ENCODE measurements at regions not wholly inside any gene's neighbourhood (a gene's known extent, or its start where the extent isn't known, plus 50 kb on each side); places are given as distances from the start of the nearest gene placed in this dataset.
A peak's percentile ranks its signal among the peaks of the same experiment; 100 is the strongest.

DNA sequence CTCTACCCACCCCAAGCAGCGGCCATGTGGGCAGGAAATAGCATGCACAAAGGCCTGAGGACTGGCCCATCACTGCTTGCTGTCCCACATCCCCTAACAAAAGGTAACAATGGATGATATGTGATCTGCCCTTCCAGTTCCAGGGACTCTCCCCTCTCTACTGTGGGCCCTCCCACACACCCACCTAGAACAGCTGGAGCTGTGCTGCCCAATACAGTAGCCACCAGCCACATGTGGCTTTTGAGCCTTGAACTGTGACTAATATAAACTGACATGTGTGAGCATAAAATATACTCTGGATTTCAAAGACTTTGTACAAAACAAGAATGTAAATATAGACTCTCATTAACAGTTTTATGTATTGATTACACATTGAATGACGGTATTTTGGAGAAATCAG is 78.1 kb downstream of the C5orf15 start:
- TF ChIP-seq, protein P1, sequence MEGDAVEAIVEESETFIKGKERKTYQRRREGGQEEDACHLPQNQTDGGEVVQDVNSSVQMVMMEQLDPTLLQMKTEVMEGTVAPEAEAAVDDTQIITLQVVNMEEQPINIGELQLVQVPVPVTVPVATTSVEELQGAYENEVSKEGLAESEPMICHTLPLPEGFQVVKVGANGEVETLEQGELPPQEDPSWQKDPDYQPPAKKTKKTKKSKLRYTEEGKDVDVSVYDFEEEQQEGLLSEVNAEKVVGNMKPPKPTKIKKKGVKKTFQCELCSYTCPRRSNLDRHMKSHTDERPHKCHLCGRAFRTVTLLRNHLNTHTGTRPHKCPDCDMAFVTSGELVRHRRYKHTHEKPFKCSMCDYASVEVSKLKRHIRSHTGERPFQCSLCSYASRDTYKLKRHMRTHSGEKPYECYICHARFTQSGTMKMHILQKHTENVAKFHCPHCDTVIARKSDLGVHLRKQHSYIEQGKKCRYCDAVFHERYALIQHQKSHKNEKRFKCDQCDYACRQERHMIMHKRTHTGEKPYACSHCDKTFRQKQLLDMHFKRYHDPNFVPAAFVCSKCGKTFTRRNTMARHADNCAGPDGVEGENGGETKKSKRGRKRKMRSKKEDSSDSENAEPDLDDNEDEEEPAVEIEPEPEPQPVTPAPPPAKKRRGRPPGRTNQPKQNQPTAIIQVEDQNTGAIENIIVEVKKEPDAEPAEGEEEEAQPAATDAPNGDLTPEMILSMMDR (conservative IDR thresholded peaks at IDR 0.05): no peak
- Mint-ChIP-seq H3K4me1 (peaks cover 0 to 3% of the 10 kb centered on the region in 2 experiments; a peak in 1 of 4 replicates), H3K9me3 (no peaks in the 10 kb centered on the region), H3K27ac (peak overlapping the region in 1 of 3 experiments; percentile 50; a peak in 2 of 7 replicates), H3K27me3 (ENCODE audit: low read depth) (peaks cover 1% of the 10 kb centered on the region; the same call in 1 of the 2 replicates), H3K4me3 (no peak overlapping the region), H3K36me3 (ENCODE audit: insufficient read depth in 1 of 3, low read depth in 3 of 3) (no peaks in the 10 kb centered on the region)
- H3K4ac ChIP-seq (ENCODE audit: low read depth, low read length): no peak overlapping the region
- no peak overlapping the region for H3K18ac ChIP-seq (ENCODE audit: insufficient read length, low read depth, low read length)
- no peak overlapping the region for H4K8ac ChIP-seq (replicated peaks; ENCODE audit: insufficient read length, low read depth, low read length)
- H3K4me2 ChIP-seq (ENCODE audit: insufficient read depth, insufficient read length, low read length): no peak overlapping the region
- H4K5ac ChIP-seq (ENCODE audit: insufficient read length, low read depth, low read length): no peak overlapping the region
- H3K56ac ChIP-seq (ENCODE audit: insufficient read length, low read depth, low read length): no peak overlapping the region
- no peak overlapping the region for H2AFZ ChIP-seq (ENCODE audit: low read length)
- no peak overlapping the region for H2AK5ac ChIP-seq (ENCODE audit: insufficient read length, low read length)
- H3K27me3 ChIP-seq (ENCODE audit: insufficient read depth, low read length): no peaks in the 10 kb centered on the region
- no peak overlapping the region for H2BK15ac ChIP-seq (ENCODE audit: low read depth, low read length)
- no peak overlapping the region for H2BK5ac ChIP-seq (ENCODE audit: insufficient read length, low read length)
- no peak overlapping the region for H3T11ph ChIP-seq (ENCODE audit: low read length)
- H3K79me2 ChIP-seq (ENCODE audit: insufficient read depth, low read length): no peaks in the 10 kb centered on the region
- H3K14ac ChIP-seq (ENCODE audit: insufficient read depth, low read length): no peak overlapping the region
- H2BK20ac ChIP-seq (ENCODE audit: low read depth, low read length, poor library complexity, severe bottlenecking): no peak overlapping the region
- no peak overlapping the region for H4K91ac ChIP-seq (ENCODE audit: insufficient read length, low read depth, low read length)
- H4K20me1 ChIP-seq (ENCODE audit: control insufficient read depth, insufficient read depth, insufficient read length): no peaks in the 10 kb centered on the region
- H3K79me1 ChIP-seq (ENCODE audit: insufficient read depth, low read depth, low read length, poor library complexity, severe bottlenecking): no peaks in the 10 kb centered on the region
- H3K9ac ChIP-seq (ENCODE audit: extremely low read depth, insufficient read length, low read length): no peak overlapping the region
- H3K23me2 ChIP-seq (ENCODE audit: insufficient read length, low read depth, low read length, poor library complexity, severe bottlenecking): no peaks in the 10 kb centered on the region
- no CpG with 5 or more reads among the region's 2 CpGs for WGBS (ENCODE audit: extremely low coverage, insufficient read length, low lambda C conversion rate)
- no peak overlapping the region for H3K27ac ChIP-seq (ENCODE audit: insufficient read length, low read depth, low read length)
- no peak overlapping the region for H2BK12ac ChIP-seq (ENCODE audit: insufficient read length, low read depth, low read length)
- DNase-seq: no peak
- H3K9me3 ChIP-seq (ENCODE audit: control insufficient read depth, low read depth, low read length): no peaks in the 10 kb centered on the region
- no peak overlapping the region for H3K23ac ChIP-seq (ENCODE audit: insufficient read length, low read depth, low read length)
- no peak overlapping the region for H2BK120ac ChIP-seq (ENCODE audit: low read depth, low read length, poor library complexity, severe bottlenecking)
- H3K4me1 ChIP-seq (ENCODE audit: insufficient read depth, low read length): no peaks in the 10 kb centered on the region
